ENCODE measurements at regions not wholly inside any gene's neighbourhood (a gene's known extent, or its start where the extent isn't known, plus 50 kb on each side); places are given as distances from the start of the nearest gene placed in this dataset.
"Not testable (repeated sequence)": the region's sequence is repeated elsewhere in the genome, so short reads cannot be mapped to it uniquely, and the experiment has no call there.

- DNase-seq (ENCODE audit: low read depth), result peak; percentile 79
Observed at GRCh38 chr15:70375006-70375431, 277.3 kb upstream of the TLE3 start.

GRCh38 chr15:70374096-70374495, 276.4 kb upstream of the TLE3 start:
- DNase-seq (ENCODE audit: low read depth), result no peak

- DNase-seq (ENCODE audit: low read depth), result not testable (repeated sequence)
Observed at GRCh38 chr15:70373439-70373838, 275.7 kb upstream of the TLE3 start.

DNA sequence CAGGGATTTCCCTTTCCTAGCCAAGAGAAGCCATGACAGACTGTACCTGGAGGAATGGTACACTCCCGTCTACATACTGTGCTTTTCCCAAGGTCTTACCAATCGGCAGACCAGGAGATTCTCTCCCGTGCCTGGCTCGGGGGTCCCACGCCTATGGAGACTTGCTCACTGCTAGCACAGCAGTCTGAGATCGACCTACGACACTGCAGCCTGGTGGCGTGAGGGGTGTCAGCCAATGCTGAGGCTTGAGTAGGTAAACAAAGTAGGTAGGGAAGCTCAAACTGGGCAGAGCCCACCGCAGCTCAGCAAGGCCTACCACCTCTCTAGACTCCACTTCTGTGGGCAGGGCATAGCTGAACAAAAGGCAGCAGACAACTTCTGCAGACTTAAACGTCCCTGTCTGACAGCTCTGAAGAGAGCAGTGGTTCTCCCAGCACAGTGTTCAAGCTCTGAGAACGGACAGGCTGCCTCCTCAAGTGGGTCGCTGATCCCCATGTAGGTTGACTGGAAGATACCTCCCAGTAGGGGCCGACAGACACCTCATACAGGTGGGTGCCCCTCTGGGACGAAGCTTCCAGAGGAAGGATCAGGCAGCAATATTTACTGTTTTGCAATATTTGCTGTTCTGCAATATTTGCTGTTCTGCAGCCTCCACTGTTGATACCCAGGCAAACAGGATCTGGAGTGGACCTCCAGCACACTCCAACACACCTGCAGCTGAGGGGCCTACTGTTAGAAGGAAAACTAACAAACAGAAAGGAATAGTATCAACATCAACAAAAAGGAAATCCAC, 270.4 kb upstream of the TLE3 start:
- not testable (repeated sequence) for DNase-seq (ENCODE audit: low read depth)

DNA sequence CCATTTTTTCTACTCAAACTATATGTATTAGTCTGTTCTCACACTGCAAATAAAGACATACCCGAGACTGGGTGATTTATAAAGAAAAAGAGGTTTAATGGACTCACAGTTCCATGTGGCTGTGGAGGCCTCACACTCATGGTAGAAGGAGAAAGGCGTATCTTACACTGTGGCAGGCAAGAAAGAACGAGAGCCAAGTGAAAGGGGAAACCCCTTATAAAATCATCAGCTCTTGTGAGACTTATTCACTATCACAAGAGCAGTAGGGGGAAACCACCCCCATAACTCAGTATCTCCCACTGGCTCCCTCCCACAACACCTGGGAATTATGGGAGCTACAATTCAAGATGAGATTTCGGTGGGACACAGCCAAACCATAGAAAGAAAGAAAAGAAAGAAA, 266.3 kb upstream of the TLE3 start:
- DNase-seq (ENCODE audit: low read depth), result not testable (repeated sequence)

GRCh38 chr15:70362886-70363285, 265.2 kb upstream of the TLE3 start:
- DNase-seq (ENCODE audit: low read depth), result peak; percentile 12

GRCh38 chr15:70362350-70362749, 264.6 kb upstream of the TLE3 start:
- no peak for DNase-seq (ENCODE audit: low read depth)

- no peak for DNase-seq (ENCODE audit: low read depth)
Observed at GRCh38 chr15:70361891-70362290, 264.2 kb upstream of the TLE3 start.

GRCh38 chr15:70361106-70361505, 263.4 kb upstream of the TLE3 start:
- no peak for DNase-seq (ENCODE audit: low read depth)

DNA sequence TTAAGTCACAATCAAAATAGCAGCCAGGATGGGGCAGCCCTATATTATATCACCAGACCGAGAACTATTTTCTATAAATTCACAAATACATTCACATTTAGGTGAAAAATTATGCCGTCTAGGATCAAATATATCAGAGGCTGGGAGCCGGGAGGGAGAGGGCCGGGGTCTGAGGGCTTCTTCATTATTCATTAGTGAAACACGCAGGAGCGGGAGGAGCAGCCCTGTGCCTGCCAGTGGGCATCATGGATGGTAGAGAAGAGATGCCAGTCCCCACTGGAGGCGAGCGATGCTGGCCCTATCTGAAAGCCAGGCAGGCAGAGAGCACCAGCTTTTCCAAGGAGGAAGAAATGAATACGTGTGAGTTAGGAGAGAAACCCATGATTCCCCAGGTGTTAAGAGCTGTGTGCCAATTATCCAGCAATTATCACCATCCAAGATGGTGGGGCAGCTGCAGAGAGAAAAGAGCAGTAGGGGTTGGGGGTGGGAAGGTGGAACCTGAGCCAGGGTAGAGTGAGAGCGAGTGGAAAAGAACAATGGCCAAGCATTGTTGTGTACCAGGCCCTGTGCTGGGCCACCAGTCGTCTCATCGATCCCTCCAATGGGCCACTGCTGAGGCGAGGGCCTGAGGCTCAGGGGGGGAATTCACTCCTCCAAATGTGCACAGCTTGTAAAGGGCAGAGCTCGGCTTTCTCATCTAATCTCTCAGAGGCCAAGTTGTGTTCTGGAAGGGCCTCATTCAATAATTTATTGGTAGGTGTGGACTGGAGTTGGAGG, 261.3 kb upstream of the TLE3 start:
- no peak for DNase-seq (ENCODE audit: low read depth)

DNA sequence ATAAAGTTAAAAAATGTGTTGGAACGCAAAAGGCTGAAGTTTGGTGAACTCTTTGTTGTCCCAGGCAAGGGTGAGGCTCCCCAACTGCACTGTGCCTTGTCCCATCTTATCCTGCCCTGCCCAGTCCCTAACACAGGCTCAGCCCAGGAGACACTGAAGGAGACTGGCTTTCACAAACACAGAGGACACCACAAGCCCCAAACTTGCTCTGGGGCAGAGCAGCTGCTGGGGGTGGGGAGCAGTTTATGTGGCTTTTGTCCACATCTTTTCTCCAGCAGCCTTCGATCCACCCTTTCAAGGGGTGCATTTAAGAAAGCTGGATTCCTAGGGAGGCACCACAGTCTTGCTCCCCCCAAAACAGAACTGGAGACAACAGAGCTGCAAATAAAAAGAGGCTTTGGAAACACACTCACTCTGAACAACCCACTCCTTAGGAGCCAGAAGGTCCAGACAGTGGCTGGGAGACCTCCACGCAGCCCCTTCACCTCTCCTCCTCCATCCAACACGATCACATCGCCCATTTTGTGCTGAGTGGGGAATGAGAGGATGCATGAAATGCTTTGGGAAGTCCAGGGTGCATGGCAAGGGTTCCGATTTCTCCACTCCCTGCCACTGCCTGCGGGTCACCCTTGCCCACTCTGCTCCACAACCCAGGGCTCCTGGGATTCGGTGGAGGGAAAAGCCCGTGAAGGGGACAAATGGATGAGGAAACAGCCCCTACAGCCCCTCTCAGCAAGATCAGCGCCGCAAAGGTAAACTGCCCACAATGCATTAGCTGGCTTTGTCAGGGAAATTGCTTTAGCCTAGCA, 260.5 kb upstream of the TLE3 start:
- no peak for DNase-seq (ENCODE audit: low read depth)

DNA sequence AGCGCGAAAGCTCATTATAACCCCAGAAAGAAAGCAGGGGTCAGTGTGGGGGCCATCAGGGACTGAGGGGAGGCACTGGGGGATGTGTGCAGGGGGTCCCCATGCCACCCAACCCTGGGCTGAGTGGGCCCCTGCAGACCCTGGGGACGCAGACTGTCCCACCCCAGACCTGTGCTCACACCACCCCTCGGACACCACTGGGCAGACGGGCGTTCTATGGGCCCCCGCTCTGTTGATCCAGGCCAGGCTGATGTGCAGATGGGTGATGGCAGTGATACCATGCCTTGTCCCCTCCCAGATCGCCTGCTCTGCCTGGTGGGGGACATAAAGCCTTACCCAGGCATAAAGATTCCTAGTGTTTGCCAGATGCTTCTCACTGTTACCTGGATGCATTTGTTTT, 259.7 kb upstream of the TLE3 start:
- DNase-seq (ENCODE audit: low read depth), result no peak

DNA sequence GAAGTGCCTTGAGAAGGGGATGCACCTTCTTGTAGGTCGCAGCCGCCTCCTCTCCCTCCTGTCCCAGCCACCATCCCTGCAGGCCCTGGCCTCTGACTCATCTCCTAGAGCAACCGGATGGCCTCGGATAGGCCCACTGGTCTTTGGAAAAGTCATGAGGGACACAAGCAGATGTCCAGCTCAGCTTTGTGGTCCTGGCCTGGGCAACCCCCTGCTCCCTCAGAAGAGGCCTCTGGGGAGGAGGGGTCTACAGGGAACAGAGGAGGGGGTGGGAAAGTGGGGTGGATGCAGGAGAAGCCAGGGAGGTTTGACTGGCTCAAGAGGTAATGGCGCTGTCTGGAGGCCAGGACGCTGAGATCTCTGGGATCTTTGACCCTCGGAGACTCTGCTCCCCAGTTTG, 259.2 kb upstream of the TLE3 start:
- no peak for DNase-seq (ENCODE audit: low read depth)

DNA sequence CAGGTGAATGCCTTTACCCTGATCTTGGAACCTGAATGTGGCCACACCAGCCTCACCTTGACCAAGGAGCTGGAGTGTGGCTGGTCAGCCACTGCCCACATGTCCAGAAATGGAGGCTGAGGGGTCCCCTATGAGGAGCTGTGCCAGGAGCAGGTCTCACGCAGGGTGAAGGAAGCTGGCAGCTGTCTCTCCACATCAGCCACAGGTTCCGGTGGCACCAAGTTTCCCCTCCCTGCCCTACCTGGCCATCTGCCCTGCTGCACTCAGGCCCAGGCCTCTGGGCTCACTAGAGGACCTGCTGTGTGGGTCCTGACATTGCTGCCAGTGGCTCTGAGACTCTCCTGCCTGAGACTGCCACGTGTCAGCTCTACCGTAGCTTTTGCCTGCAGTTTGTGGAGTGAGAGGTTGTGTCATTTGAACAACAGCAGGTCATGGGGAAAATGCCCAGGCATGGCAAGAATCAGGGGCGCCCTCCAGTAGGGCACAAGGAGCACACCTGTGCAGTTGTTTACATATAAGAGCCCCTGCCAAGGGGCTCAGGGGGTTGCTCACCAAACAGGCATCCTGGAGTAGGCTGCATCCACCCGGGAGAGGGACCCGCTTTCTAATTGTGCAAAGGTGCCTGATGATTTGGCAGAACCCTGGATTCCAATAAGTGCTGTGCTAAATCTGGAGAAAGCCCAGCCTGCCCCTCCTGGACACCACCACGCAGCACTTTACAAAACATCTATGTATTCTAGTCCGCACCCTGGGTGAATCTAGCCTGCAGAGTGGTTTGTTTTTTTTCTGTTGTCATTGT, 258.5 kb upstream of the TLE3 start:
- no peak for DNase-seq (ENCODE audit: low read depth)

GRCh38 chr15:70355275-70355795, 257.6 kb upstream of the TLE3 start:
- DNase-seq (ENCODE audit: low read depth), result no peak

DNA sequence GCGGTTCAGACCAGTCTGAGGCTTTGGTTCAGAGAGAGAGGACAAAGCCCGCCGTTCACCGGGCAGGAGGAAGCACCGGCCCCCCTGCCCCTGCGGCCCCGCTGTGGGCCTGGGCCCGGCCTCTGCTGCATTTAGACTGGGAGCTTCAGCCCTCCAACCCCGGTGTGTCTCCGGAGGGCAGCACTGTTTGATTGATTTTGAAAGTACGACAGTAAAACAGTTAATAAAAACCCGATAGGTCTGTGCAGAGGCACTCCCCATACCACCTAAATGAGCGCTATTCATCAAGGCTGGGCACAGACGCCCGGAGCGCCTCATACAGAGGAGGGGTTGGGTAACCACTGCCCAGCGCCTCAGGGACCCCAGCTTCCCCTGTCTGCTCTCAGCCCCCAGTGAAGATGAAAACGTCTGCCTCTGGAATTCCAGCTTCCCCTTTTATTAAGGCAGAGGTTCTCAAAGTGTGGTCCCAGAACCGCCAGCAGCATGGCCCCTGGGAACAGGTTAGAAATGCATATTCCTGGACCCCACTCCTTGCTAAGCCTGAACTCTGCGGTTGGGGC, 256.7 kb upstream of the TLE3 start:
- no peak for DNase-seq (ENCODE audit: low read depth)

- no peak for DNase-seq (ENCODE audit: low read depth)
Observed at GRCh38 chr15:70353606-70354345, 256.1 kb upstream of the TLE3 start.

- DNase-seq (ENCODE audit: low read depth), result no peak
Observed at GRCh38 chr15:70351941-70352774, 254.4 kb upstream of the TLE3 start.

DNA sequence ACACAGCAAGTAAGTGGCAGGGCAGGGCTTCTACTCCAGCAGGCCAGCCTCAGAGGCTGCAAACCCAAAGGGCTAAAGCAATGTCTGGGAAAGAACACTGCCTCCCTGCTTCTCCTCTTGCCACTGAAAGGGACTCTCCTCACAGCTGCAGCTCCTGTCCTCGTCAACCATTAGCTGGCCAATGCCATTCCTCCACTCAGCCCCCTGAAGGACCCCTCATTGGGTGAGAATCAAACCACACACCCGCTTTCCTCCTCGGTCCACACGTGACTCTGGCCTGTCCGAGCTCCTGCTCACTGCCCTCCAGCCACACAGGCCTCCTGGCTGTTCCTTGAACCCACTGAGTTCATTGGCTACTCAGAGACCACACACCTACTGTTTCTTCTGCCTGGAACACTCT, 253.7 kb upstream of the TLE3 start:
- DNase-seq (ENCODE audit: low read depth), result no peak

All from renal cortical epithelial cell (primary cell).